Esophagus squamous epithelium (tissue), 4 donors: ENCODE measurements at regions not wholly inside any gene's neighbourhood (a gene's known extent, or its start where the extent isn't known, plus 50 kb on each side); places are given as distances from the start of the nearest gene placed in this dataset.

Source experiments
- POLR2A ChIP-seq, 4 donors: fragments of 450-650 bp; IDR thresholded peaks; one replicate each; pipeline ENCODE4 v1.6.1; 2017; ENCODE audit warnings: antibody characterized with exemption in 4 of 4, mild to moderate bottlenecking in 4 of 4, moderate library complexity in 3 of 4
- TF ChIP-seq, protein P1 (sequence below), 6 experiments: fragments of 450-650 bp in 4 of 6; fragments of 200-600 bp in 2 of 6; sonication (generic) in 2 of 6; IDR thresholded peaks; one replicate each; pipeline ENCODE4 v1.5.1; 2016 to 2019; ENCODE audit warnings: antibody characterized with exemption in 6 of 6, mild to moderate bottlenecking in 4 of 6, moderate library complexity in 4 of 6

DNA sequence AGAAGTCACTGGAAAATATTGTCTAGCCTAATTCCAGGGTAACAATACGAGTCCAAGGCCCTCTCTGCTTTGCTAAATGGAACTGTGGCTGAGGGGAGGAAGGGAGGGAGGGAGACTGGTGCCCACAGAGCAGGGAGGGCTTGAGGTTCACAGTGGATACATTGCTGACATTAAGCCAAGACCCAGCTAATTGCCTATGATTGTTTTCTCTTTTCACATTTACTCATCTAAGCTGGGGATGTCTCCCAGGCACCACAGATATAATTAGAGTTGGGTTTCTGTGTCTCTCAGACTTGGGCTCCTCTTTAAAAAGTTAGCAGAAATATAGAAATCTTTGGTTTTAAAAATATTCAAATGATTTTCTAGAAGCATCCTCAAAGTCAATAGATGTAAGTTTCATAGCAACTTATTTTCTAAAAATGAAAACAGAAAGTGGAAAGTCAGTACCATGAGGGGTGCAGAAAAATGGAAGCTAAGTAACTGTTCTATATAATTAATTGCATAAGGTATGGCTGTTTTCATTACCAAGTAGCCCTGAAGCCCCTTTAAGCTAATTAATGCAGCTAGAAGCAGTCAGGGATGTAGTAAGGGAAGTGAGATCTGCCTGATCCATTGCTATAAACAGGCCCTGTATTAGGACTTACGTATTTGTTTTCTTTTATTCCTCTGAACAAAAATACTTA is 259.8 kb downstream of the NDUFS4 start:
- TF ChIP-seq, protein P1, sequence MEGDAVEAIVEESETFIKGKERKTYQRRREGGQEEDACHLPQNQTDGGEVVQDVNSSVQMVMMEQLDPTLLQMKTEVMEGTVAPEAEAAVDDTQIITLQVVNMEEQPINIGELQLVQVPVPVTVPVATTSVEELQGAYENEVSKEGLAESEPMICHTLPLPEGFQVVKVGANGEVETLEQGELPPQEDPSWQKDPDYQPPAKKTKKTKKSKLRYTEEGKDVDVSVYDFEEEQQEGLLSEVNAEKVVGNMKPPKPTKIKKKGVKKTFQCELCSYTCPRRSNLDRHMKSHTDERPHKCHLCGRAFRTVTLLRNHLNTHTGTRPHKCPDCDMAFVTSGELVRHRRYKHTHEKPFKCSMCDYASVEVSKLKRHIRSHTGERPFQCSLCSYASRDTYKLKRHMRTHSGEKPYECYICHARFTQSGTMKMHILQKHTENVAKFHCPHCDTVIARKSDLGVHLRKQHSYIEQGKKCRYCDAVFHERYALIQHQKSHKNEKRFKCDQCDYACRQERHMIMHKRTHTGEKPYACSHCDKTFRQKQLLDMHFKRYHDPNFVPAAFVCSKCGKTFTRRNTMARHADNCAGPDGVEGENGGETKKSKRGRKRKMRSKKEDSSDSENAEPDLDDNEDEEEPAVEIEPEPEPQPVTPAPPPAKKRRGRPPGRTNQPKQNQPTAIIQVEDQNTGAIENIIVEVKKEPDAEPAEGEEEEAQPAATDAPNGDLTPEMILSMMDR (IDR thresholded peaks at IDR 0.05): no peak
- no peak for TF ChIP-seq POLR2A (IDR thresholded peaks at IDR 0.05)
